ENCODE measurements at regions not wholly inside any gene's neighbourhood (a gene's known extent, or its start where the extent isn't known, plus 50 kb on each side); places are given as distances from the start of the nearest gene placed in this dataset.
A peak's percentile ranks its signal among the peaks of the same experiment; 100 is the strongest.

- DNase-seq = no peak
These were observed 71.9 kb downstream of the OAT start for GRCh38 chr10:124346831-124347230.

- DNase-seq = no peak
These were observed 73.2 kb downstream of the OAT start for GRCh38 chr10:124345521-124345920.

GRCh38 chr10:124344931-124345330 is 73.8 kb downstream of the OAT start:
- DNase-seq = no peak

- no peak for DNase-seq
These were observed 74.5 kb downstream of the OAT start for GRCh38 chr10:124344266-124344590.

- DNase-seq = peak; percentile 29
These were observed 75.1 kb downstream of the OAT start for GRCh38 chr10:124343351-124344265.

- no peak for DNase-seq
These were observed 75.9 kb downstream of the OAT start for GRCh38 chr10:124342821-124343170.

- no peak for DNase-seq
These were observed 76.4 kb downstream of the OAT start for GRCh38 chr10:124342136-124342820.

- peak; percentile 91 for DNase-seq
These were observed 77.0 kb downstream of the OAT start for GRCh38 chr10:124341768-124342135.

- DNase-seq = no peak
These were observed 78.5 kb downstream of the OAT start for GRCh38 chr10:124340033-124340760.

- DNase-seq = peak; percentile 19
These were observed 79.3 kb downstream of the OAT start for GRCh38 chr10:124339119-124340032.

- DNase-seq = no peak
These were observed 80.3 kb downstream of the OAT start for GRCh38 chr10:124338276-124338925.

- DNase-seq = no peak
These were observed 82.5 kb downstream of the OAT start for GRCh38 chr10:124336186-124336585.

GRCh38 chr10:124333931-124334330 is 84.8 kb downstream of the OAT start:
- no peak for DNase-seq

- DNase-seq = no peak
These were observed 86.3 kb downstream of the OAT start for GRCh38 chr10:124332426-124332825.

GRCh38 chr10:124329941-124330340 is 88.8 kb downstream of the OAT start:
- DNase-seq = no peak

- no peak for DNase-seq
These were observed 89.4 kb downstream of the OAT start for GRCh38 chr10:124329362-124329761.

- no peak for DNase-seq
These were observed 90.1 kb downstream of the OAT start for GRCh38 chr10:124328477-124329220.

GRCh38 chr10:124325998-124326636 is 92.6 kb downstream of the OAT start:
- DNase-seq = no peak

- DNase-seq = no peak
These were observed 93.1 kb downstream of the OAT start for GRCh38 chr10:124325633-124325914.

GRCh38 chr10:124324856-124325632 is 93.7 kb downstream of the OAT start:
- DNase-seq = no peak
